ENCODE measurements at regions not wholly inside any gene's neighbourhood (a gene's known extent, or its start where the extent isn't known, plus 50 kb on each side); places are given as distances from the start of the nearest gene placed in this dataset.
"Not testable (repeated sequence)": the region's sequence is repeated elsewhere in the genome, so short reads cannot be mapped to it uniquely, and the experiment has no call there.

DNA sequence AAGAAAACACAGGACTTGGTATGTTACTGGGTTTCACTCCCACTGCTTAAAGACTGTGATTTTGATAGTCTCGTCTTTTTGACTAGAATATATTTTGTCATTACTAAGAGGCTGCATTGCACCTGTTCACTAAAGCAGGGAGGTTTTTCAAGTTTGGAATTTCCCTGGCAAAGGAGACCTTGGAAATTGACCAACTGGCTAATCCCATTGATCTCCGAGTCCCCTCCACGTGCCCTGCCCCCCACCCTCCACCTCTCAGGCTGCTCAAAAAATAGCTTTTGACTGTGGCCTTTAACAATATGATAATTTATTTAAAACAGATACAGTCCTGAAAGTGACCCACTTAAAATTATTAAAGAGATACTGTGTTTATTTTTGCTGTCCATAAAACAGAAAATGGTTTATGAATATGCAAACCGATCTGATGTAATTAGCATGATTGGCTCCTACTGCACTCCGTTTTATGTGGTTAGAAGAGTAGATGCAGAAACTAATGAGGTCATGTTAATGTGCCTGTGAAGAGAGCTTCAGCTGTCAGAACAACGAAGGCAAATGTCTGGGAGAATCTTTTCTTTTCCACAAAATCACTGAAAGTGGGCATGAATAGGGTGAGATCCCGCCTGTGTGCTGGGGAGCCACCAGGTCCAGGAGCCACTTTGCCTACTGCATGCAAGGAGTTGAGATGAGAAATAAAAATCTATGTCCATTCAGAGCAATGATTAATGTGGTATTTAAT is 361.5 kb downstream of the RRAGC start:
- no peak for DNase-seq

DNA sequence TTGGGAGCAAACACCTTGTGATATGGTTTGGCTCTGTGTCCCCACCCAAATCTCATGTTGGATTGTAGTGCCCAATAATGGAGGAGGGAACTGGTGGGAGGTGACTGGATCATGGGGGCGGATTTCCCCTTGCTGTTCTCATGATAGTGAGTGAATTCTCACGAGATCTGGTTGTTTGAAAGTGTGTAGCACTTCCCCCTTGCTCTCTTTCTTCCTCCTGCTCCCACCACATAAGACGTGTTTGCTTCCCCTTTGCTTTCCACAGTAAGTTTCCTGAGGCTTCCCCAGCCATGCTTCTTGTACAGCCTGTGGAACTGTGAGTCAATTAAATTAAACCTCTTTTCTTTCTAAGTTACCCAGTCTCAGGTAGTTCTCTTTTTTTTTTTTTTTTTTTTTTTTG is 366.3 kb downstream of the RRAGC start:
- not testable (repeated sequence) for DNase-seq

DNA sequence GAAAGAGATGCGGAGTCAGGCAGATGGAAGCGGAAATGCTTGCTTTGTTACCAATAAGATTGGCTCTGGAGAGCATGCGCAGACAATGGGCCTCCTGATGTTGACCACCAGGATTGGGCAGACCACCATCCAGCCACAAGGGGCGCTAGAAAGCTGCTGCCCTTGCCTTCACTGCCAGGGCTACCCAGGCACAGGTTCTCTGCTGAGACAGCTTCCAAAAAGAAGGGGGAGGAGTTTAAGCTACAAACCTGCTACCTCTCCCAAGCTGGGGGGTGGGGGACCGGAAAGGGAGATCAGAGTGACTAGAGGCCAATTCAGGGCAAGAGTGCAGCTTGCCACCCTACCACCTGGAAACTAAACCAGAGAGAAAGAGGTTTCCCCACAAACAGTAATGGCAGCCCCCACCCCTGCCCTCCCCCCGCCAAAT is 369.7 kb downstream of the RRAGC start:
- no peak for DNase-seq

DNA sequence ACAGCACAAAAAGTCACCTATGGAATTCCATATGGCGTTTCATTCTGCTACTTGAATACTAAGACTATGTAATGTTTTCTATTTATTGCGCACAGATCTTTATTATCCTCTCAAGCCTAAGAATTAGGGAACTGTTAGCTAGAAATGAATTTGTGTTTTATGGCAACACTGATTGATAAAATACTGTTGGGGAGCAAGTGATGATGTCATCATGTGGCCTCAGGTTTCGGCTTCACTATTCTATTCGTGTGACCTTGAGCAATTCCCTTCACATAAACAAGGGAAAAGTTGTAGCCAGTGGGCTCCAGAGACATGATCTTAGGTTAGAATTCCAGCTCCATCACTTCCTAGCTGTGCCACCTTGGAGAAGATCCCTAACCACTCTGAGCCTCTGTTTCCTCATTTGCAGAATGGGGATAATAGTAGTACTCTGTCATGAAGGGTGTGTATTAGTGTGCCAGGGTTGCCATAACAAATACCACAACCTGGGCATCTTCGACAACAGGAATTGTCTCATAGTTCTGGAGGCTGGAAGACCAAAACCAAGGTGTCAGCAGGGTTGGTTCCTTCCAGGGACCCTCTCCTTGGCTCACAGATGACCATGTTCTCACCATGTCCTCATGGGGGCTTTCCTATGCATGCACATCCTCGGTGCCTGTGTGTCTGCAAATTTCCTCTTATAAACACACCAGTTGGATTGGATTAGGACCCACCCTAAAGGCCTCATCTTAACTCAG is 371.2 kb downstream of the RRAGC start:
- DNase-seq, result no peak

DNA sequence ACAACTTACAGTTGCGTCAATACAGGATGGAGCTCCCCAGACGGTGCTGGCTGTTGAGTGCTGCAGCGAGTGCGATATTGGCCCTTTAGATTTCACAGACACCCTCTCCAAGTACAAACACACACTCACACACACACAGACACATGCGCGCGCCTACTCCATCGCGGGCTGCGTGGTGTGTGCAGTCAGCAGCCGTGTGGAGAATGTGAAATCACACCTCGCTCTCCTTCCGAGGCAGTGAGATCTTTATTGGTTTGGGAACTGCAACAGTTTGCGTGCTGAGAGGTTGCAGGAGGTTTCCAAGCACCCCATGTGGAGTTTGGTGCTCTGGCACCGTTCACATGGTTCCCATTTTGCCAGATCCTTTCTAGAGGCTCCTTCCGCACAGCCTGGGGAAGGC is 372.2 kb downstream of the RRAGC start:
- no peak for DNase-seq

DNA sequence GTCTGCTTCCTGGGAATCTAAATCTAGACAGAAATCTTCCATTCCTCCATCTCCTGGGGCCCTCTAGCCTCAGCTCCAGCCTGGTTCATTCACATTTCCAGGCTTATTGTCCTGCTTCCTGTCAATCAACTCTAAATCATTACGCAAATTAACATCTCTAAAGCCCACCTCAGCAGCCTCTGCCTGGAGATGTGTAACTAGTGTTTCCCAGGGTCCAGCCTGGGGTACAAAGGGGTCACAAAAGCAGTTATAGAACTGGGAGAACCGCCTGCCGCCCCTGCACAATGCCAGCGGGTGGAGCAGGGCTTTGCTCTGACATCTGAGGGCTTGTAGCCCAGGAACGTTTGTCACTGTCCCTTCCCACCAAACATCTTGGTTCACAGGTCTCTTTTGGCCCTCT is 373.5 kb downstream of the RRAGC start:
- DNase-seq, result no peak

DNA sequence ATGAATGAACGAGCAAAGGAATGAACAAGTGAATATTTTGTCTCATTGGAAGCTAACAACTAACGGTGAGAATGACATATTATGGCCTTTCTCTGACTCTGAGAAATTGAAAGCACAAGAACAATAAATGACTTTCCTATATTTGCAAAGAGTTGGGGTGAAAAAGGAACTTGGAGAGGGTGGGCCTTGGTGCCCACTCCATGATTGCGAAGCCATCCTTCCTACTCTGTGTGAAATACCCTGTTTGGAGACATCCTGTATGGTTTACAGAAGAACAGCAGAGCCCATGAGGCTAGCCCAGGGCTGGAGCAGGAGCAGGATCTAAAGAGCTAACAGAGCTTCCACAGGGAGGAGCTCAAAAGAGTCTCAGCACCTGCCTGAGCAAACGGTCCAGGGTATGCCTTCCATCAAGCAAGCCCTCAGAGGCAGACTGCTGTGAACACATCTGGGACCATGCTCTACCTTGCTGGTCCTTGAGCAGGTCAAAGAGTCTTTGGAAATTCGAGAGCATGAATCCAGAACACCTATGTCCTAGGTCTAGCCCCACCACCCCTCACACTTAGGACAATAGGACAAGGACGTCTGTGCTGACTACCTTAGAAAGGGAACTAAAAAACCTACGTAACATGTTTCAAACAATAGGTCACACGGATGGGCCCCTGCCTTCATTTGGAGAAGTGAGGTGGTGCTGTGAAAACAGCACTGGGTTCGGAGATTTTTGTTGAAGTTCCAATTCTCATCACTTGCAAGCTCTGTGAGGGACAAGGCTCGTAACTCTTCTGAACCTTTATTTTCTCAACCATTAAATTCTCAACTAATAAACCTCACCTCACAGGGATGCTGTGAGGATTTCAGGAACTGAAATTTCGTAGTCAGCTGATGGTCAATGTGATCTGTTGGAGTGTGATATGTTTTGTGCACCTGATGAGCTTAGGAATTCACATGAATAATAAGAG is 377.4 kb downstream of the RRAGC start:
- DNase-seq, result no peak

DNA sequence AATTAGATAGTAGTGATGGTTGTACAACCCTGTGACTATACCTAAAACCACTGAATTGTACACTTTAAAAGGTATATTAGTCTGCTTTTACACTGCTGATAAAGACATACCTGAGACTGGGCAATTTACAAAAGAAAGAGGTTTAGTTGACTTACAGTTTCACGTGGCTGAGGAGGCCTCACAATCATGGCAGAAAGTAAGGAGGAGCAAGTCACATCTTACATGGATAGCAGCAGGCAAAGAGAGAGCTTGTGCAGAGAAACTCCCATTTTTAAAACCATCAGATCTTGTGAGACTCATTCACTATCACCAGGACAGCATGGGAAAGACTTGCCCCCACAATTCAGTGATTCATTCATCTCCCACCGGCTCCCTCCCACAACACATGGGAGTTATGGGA is 379.9 kb downstream of the RRAGC start:
- not testable (repeated sequence) for DNase-seq

DNA sequence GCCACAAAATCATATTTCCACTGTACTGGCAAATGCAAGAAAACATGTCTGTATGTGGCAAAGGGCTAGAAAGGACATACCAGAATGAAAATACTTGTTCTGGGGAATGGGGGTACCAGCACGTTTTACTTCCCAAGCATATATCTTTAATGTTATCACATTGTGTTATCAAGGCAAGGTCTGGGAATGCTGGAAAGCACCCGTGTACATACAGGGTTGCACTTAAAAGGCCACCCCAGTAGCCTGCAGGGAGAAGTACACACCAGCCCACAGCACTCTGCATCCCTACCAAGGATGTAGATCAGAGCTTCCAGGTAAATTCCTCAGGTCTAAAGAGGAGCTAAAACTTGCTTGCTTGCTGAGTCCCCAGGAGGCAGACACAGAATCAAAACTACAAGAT is 381.8 kb downstream of the RRAGC start:
- DNase-seq, result no peak

DNA sequence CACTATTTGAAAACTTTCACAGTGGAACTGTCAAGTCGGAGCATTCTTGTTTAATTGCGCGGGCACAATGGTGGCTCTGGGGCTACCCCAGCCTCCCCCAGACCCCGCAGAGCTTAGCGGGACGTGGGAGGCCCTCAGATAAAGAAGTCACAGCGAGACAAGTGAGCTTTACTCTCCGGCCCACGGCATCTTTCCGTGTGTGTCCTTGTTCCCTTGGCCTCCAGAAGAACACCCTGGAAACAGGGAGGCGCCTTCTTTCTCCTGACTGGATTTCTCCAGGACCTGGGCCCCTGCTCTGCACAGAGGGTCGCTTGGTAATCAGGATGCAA is 382.8 kb downstream of the RRAGC start:
- DNase-seq, result no peak

DNA sequence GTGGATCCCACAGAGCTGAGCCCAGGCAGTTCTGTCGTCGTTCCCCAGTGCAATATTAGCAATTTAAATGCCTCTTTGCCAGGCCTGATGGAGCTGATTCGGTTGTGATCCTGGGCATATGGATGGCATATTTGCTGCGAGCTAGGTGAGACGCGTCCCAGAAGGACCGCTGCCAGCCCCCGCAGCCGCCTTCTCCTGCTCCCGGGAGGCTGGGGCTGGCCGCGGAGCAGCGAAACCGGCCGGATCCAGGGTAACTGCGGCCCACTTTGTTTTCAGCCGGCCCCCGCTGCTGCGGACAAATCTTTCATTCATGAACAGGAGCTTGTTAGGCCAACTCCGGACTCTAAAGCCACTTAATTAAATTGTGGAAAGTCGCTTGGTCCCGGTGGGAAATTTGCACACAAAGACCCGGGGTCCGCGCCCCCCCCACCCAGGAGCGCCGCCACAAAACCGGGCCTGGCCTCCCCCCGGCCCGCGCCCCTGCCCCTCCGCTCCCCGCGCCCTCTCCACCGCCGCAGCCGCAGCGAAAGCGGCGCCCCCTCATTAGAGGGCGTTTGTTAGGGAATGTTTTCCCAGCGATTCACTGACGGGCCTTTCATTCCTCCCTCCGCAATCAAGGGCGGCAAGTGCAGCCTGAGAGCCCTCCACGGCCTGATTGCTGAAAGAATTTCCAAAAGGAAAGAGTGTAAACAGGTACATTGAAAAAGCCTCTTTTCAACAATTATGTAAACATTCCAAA is 383.3 kb downstream of the RRAGC start:
- no peak for DNase-seq

DNA sequence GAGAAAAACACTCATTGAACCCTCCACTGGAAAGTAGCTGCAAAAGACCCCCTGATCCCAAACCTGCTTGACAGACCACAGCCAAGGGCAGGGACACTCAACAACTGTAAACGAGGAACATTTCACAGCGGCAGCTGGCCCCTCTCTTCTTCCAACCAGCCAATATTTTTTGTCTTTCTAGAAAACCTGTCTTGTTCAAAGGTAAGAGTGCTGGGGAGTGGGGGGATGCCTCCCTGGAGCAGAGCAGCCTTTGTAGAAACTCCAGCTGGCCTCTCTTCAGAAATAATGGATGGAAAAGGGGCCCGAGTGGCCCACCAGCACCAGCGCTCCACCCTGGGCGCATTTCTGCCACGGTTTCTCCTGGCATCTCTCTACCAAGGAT is 384.0 kb downstream of the RRAGC start:
- DNase-seq, result no peak

DNA sequence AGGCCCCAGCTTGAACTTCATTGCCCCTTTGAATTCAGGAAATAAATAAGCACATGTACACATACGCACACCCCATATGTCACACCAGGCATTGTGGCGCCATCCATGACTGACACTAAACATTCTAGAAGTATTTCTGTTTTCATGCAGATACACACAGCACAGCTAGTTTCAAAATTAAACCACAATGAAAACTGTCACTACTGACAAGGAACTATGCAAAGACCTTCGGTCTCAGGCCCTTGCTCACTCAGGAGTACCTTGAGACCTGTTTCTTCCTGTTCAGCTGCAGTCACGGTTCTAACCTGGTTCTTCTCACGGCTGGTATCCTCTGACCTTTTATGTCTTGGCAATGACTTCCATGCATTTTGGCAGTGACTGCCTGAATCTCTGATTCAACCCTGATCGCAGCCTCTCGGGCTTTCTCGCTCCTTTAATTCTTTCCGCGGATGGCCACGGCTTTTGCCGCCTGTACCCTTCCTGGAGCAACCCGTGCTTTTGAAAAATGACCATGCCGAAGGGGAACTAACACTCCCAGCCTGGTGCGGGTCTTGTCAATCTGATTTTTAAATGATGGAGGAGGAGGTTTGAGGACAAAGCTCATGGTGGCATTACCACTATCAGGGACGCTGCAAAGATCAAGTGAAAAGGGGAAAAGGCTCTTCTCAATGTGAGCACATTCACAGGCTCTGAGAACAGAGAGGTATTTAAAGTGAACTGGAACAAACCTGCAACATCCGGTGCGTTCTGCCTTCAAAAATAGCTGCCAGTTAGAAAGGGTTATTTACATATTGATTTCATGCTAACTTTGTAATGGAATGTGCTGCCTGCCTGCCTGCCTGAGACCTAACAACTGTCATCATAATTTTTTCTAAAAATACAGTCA is 384.6 kb downstream of the RRAGC start:
- DNase-seq, result no peak

DNA sequence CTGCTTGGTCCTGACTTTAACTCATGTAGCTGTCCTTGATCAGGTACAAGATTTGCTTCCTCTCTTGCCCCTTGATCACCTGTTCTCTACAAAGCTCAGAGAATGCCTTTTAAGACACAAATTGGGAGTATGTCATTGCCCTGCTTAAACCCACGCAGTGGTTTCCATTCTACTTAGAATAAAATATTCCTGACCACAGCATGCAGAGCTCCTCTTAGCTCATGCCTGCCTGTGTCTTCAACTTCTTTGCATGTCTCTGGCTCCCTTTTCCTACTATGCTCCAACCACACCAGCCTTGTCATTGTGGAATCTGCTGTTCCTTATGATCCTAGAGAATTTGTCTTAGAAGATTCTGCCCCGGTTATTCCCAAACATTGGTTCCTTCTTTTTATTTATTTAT is 393.1 kb downstream of the RRAGC start:
- no peak for DNase-seq

DNA sequence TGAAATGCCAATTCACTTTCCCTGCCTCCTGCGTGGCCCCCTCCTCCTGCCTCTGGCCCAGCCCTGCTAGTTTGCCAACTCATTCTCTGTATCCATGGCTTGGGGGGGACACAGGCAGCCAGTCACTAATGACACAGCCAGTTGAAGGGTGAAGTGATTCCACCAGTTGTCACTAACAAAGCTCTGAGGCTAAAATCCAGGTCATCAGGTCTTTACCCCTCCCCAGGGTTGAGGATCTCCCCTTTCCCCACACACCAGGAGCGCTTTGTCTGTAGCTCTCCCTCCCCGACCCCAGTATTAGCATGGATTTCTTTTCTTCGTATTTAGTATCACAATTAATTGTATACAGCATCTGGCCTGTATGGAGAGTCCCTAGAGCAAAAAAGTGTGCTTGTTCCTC is 394.1 kb downstream of the RRAGC start:
- peak; percentile 33 for DNase-seq

DNA sequence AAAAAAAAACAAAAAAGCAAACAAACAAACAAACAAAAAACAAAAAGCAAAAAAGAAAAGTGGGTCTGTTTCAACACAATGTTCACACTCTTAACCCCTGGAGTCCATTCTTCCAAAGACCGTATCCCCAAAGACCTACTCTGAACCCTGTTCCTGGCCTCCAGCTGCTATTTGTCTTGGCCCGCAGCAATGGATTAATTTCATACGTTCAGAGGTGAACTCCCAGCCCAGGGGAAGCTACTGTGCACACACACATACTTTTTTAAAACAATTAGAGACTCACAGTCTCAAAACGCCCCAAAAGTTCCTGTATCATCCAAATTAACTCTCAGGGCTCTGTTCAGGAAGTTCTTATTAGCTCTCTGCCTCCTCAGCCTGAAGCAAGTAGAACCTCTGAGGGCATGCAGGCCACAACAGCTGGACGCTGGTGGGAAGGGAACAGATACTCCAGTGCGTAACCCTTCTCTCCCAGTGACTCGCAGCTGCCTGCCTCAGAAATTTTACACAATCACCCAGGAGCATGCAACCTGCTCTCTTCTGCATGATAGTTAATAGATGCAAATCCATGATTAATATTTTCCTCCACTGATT is 395.4 kb downstream of the RRAGC start:
- no peak for DNase-seq

DNA sequence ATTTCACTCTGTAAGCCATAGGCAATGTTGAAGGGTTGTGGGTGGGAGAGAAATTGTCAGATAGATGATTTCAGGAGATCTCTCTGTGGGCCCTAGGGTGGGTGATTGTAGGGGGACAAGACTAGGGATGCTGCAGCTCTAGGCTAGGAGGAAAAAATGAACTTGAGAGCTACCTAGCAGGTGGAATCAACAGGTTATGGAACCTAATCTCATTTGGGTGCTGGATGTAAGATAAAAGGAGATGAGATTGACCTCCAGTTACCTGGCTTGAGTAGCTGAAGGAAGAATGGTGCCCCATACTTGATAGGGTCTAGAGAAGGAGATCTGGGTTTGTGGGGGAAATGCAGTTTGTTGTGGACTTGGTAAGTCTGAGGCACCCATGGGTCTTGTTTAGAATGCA is 396.5 kb downstream of the RRAGC start:
- no peak for DNase-seq

DNA sequence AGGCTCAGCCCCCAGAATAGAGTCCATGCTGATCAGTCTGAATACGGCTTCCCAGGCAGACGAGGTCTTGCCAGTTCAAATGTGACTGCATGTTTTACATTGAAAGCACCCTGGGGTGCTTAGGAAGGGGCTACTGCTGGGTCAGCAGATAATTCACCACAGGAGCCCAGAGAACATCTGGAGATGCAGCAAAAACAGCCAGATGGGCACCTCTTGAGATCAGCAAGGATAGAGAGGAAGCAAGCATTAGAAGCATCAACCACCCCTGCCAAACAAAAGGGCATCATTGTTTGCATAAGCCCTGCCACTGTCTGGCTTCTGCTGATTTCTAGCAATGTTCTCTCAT is 403.1 kb downstream of the RRAGC start:
- DNase-seq, result no peak

DNA sequence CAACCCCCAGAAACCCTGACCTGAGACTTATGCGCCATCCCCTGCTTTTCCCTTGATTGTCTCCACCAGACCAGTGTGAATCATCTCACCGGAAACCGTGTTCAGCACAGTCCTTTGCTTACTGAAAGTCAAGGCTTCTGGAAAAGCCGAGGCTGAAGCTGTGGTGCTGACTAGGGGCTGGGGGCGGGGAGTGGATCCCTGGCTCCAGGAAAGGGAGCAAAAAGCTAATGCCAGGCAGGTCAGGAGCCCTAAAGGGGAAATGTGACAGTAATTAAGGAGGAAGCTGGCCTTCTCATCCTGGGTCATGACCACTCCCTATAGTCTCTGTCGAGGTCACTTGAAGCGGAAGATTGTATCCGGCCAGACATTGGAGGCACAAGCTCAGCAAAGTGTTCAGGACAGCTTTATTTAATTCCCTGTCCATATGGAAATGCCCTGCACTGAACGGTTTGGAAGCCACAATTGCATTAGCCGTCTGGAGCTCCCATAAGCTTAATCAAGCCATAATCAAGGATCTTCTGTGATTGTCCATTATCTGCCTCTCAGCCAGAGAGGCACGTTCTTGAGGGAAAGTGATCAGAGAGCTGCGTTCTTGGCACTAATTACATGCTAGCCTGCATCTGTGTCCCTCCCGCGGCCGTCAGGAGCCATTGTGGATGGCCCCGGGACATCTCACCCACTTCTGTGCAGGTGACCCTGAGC is 403.6 kb downstream of the RRAGC start:
- no peak for DNase-seq

DNA sequence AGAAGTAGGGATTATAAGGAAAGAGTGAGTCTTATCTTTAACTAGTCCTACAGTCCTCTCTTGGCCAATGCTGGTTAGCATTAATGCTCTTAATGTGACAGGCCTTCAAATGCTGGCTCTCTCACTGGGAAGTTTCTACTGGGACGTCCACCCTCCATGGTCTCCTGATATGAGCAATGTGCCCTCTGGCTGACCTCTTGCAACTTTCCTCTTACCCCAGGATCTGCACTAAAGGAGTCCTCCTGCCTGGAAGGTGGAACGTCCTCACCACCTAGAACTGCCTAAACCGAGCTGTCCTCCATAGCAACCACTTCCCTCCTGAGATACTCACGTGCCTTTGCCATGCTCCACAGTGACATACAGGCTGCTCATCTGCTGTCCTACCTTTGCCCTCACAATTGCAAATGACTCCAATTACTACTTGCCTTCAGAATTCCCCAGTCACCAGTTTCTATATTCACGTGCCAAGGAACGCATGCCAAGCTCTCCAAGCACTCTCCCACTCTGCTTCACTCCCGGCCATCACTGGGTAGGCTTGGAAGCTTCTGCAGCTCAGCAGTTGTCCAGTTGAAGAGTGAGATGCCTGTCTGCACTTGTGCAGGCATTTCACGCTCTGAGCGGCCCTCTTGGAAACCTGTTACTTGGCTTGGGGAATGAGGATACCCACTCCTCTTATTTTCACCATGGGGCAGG is 404.7 kb downstream of the RRAGC start:
- no peak for DNase-seq

Measured in NCI-H2171 (cell line).